Hypothalamus (tissue), 51 donors: ENCODE measurements at regions not wholly inside any gene's neighbourhood (a gene's known extent, or its start where the extent isn't known, plus 50 kb on each side); places are given as distances from the start of the nearest gene placed in this dataset.
"Not testable (repeated sequence)": the region's sequence is repeated elsewhere in the genome, so short reads cannot be mapped to it uniquely, and the experiment has no call there.

Experiments
- DNase-seq, 51 donors: peaks; one replicate each; lab custom pipeline; 2025; lab: John Stamatoyannopoulos, UW

- DNase-seq = peak in 9 of 51 donors; percentile 2 to 33 (median 9)
These were observed 59.0 kb upstream of the ZNF532 start for GRCh38 chr18:58805467-58806187.

GRCh38 chr18:58806826-58807714, 57.6 kb upstream of the ZNF532 start:
- DNase-seq = no peak

- no peak for DNase-seq
These were observed 56.9 kb upstream of the ZNF532 start for GRCh38 chr18:58807766-58808165.

GRCh38 chr18:58808349-58808748, 56.3 kb upstream of the ZNF532 start:
- no peak for DNase-seq

GRCh38 chr18:58811859-58812258, 52.8 kb upstream of the ZNF532 start:
- not testable (repeated sequence) for DNase-seq

- DNase-seq = peak in 1 of 51 donors; percentile 11
These were observed 51.6 kb upstream of the ZNF532 start for GRCh38 chr18:58813105-58813504.

GRCh38 chr18:58813561-58814225, 51.0 kb upstream of the ZNF532 start:
- peak in 10 of 51 donors; percentile 1 to 62 (median 11) for DNase-seq

- DNase-seq = no peak
These were observed 50.4 kb upstream of the ZNF532 start for GRCh38 chr18:58814317-58814716.
